Body of pancreas (tissue), 4 donors: ENCODE measurements at regions not wholly inside any gene's neighbourhood (a gene's known extent, or its start where the extent isn't known, plus 50 kb on each side); places are given as distances from the start of the nearest gene placed in this dataset.

Experiments used
- POLR2A ChIP-seq, 3 donors: fragments of 450-650 bp; IDR thresholded peaks; one replicate each; pipeline ENCODE4 v1.6.1; 2016; ENCODE audit warnings: antibody characterized with exemption in 3 of 3, mild to moderate bottlenecking in 2 of 3
- TF ChIP-seq, protein P1 (sequence below), 7 experiments: fragments of 450-650 bp in 4 of 7; fragments of 200-600 bp in 3 of 7; sonication (generic) in 3 of 7; IDR thresholded peaks; one replicate each; pipeline ENCODE4 v1.5.1; 2016 to 2019; ENCODE audit warnings: antibody characterized with exemption in 7 of 7

DNA sequence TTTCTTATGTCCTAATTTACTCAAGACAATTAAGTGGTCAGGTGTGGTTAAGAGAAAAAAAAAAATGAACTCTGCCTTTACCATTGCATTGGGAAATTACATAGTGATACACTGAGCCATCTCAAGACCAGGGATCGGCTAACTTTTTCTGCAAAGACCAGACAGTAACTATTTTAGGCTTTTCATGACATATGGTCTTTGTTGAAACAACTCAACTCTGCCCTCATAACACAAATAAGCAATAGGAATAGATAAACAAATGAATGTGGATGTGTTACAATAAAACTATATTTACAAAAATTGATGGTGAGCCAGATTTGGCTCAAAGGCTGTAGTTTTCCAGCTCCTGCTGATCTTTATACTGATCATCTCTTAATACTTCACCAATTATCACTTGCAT, 632.6 kb upstream of the INTU start:
- TF ChIP-seq, protein P1, sequence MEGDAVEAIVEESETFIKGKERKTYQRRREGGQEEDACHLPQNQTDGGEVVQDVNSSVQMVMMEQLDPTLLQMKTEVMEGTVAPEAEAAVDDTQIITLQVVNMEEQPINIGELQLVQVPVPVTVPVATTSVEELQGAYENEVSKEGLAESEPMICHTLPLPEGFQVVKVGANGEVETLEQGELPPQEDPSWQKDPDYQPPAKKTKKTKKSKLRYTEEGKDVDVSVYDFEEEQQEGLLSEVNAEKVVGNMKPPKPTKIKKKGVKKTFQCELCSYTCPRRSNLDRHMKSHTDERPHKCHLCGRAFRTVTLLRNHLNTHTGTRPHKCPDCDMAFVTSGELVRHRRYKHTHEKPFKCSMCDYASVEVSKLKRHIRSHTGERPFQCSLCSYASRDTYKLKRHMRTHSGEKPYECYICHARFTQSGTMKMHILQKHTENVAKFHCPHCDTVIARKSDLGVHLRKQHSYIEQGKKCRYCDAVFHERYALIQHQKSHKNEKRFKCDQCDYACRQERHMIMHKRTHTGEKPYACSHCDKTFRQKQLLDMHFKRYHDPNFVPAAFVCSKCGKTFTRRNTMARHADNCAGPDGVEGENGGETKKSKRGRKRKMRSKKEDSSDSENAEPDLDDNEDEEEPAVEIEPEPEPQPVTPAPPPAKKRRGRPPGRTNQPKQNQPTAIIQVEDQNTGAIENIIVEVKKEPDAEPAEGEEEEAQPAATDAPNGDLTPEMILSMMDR (IDR thresholded peaks at IDR 0.05): no peak
- TF ChIP-seq POLR2A (IDR thresholded peaks at IDR 0.05): no peak
